Peyer's patch (tissue), 4 donors: ENCODE measurements at regions not wholly inside any gene's neighbourhood (a gene's known extent, or its start where the extent isn't known, plus 50 kb on each side); places are given as distances from the start of the nearest gene placed in this dataset.

Experiments used
- DNase-seq, 3 donors: peaks; one replicate each; pipeline ENCODE4 v3.0.0-alpha.2; 2017 to 2019
- H3K27ac ChIP-seq, 4 donors: fragments of 200-600 bp; sonication (generic); one replicate each; pipeline ENCODE4 v1.5.1; 2016 to 2019
- H3K27me3 ChIP-seq, 2 donors: fragments of 200-600 bp; sonication (generic); one replicate each; pipeline ENCODE4 v1.5.1; 2019
- H3K36me3 ChIP-seq, 3 donors: fragments of 200-600 bp; sonication (generic); one replicate each; pipeline ENCODE4 v1.5.1; 2016 to 2019
- H3K4me1 ChIP-seq, 4 donors: fragments of 200-600 bp; sonication (generic); one replicate each; pipeline ENCODE4 v1.5.1; 2016 to 2019
- H3K4me3 ChIP-seq, 4 donors: fragments of 200-600 bp; sonication (generic); 1 replicate in 3 of 4; 2 replicates in 1 of 4; pipeline ENCODE4 v1.5.1; 2016 to 2019; ENCODE audit warnings: mild to moderate bottlenecking in 1 of 4
- H3K9me3 ChIP-seq, 4 donors: fragments of 200-600 bp; sonication (generic); one replicate each; pipeline ENCODE4 v1.5.1; 2016 to 2019; ENCODE audit warnings: mild to moderate bottlenecking in 1 of 4
- CTCF ChIP-seq, 6 experiments: fragments of 450-650 bp in 4 of 6; fragments of 200-600 bp in 2 of 6; sonication (generic) in 1 of 6; IDR thresholded peaks; one replicate each; pipeline ENCODE4 v1.5.1; 2017 to 2019; ENCODE audit warnings: antibody characterized with exemption in 6 of 6, mild to moderate bottlenecking in 3 of 6, moderate library complexity in 1 of 6
- POLR2A ChIP-seq, 2 donors: fragments of 450-650 bp; IDR thresholded peaks; one replicate each; pipeline ENCODE4 v1.5.1; 2017; ENCODE audit warnings: antibody characterized with exemption in 2 of 2, mild to moderate bottlenecking in 2 of 2, moderate library complexity in 2 of 2

GRCh38 chr4:92182006-92182735 lies 121.6 kb upstream of the GRID2 start:
- H3K27ac ChIP-seq = no peak overlapping the region
- H3K27me3 ChIP-seq = no peaks in the 10 kb centered on the region
- H3K9me3 ChIP-seq = no peaks in the 10 kb centered on the region
- no peak for TF ChIP-seq CTCF (IDR thresholded peaks at IDR 0.05)
- TF ChIP-seq POLR2A (IDR thresholded peaks at IDR 0.05) = no peak
- H3K36me3 ChIP-seq = no peaks in the 10 kb centered on the region
- H3K4me1 ChIP-seq = no peaks in the 10 kb centered on the region
- no peak overlapping the region for H3K4me3 ChIP-seq
- DNase-seq = no peak

DNA sequence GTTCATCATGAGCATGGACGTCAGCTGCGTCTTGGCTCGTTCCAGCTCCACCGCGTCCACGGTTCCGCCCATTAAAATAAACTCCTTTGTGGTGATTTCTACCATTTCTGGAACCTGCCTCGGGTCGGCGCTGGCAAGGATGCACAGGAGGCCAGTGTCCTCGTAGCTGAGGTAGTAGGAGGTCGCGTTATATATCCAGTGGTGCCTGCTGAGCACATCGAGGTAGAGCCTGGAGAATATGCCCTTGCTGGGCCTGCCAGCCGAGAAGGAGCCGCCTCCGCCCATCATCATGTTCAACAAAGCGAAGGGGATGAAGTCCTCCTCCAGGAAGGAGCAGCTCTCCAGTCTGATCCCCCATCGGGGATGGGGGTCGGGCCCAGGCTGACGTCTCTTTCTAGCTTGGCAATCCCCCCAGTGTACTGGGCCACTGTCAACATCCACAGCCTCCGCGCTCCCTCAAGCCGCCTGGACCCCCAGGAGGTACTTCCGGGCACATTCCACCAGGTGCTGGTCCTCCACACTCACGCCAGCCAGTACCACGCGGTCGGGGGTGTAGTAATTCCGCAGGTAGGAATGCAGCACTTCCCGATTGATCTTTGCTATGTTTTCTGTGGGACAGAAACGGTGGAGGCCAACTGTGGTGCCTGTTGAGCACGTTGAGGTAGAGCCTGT lies 120.9 kb upstream of the GRID2 start:
- no peak for DNase-seq
- Histone ChIP-seq H3K27ac (no peak overlapping the region), H3K4me1 (no peaks in the 10 kb centered on the region), H3K36me3 (no peaks in the 10 kb centered on the region), H3K9me3 (no peaks in the 10 kb centered on the region), H3K4me3 (no peak overlapping the region), H3K27me3 (no peaks in the 10 kb centered on the region)
- TF ChIP-seq POLR2A (IDR thresholded peaks at IDR 0.05) = no peak
- no peak for TF ChIP-seq CTCF (IDR thresholded peaks at IDR 0.05)

DNA sequence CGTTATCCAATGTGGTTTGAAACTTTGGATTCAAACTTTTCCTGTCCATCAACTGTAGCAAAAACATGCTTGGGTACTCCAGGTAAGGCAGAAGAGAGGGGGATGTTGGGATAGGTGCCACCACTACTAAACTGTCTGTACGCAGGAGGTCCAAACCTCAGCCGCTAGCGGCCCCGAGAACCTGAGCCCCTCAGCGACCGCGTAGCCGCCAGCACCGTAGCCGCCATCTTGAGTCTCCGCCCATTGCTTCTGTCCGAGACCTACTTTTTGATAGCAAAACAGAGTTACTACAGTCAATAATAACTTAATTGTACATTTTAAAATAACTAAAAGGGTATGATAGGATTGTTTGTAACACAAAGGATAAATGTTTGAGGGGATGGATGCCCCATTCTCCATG lies 119.9 kb upstream of the GRID2 start:
- H3K27ac ChIP-seq = no peak overlapping the region
- no peaks in the 10 kb centered on the region for H3K36me3 ChIP-seq
- no peaks in the 10 kb centered on the region for H3K4me1 ChIP-seq
- no peaks in the 10 kb centered on the region for H3K27me3 ChIP-seq
- TF ChIP-seq POLR2A (IDR thresholded peaks at IDR 0.05) (no peak), CTCF (IDR thresholded peaks at IDR 0.05) (no peak)
- H3K4me3 ChIP-seq = no peak overlapping the region
- H3K9me3 ChIP-seq = no peaks in the 10 kb centered on the region
- no peak for DNase-seq

DNA sequence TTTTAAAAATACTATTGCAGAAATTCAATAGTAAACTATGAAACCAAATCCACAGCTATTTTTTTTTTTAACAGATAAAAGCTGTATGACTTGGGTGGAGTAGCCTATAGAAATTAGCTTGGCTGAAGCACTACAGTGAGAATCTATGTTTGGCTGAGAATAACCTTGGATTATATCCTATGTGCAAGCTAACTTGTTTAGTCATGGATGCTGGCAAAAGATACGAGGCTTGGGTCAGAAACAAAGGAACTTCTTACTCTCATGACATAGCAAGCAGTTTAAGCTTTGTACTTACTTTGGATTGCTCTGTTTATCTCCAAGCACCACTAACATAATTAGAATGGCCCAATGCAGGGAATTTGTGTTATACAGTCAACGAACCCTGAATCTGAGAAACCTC lies 119.2 kb upstream of the GRID2 start:
- no peaks in the 10 kb centered on the region for H3K27me3 ChIP-seq
- no peak for DNase-seq
- TF ChIP-seq POLR2A (IDR thresholded peaks at IDR 0.05) (no peak), CTCF (IDR thresholded peaks at IDR 0.05) (no peak)
- no peak overlapping the region for H3K4me3 ChIP-seq
- H3K36me3 ChIP-seq = no peaks in the 10 kb centered on the region
- no peaks in the 10 kb centered on the region for H3K9me3 ChIP-seq
- H3K4me1 ChIP-seq = no peaks in the 10 kb centered on the region
- no peak overlapping the region for H3K27ac ChIP-seq

DNA sequence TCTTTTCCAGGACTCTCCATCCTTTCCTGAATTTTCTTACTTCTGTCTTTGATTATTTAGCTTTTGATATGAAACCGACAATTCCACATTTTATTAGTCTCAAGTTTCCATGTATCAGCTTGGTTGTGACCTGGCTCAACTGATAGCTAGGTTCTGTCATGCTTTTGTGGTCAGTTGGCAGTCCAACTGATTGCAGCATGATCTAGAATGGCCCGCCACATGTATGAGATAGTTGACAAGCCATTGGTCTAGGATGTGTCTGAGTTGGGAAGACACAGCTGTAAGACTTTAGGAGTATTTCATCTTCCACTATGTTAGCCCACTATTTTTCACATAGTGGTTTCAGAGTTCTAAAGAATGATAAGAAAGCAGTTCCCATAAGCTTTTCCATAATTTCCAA lies 117.5 kb upstream of the GRID2 start:
- H3K36me3 ChIP-seq = no peaks in the 10 kb centered on the region
- TF ChIP-seq CTCF (IDR thresholded peaks at IDR 0.05) (no peak), POLR2A (IDR thresholded peaks at IDR 0.05) (no peak)
- H3K27me3 ChIP-seq = no peaks in the 10 kb centered on the region
- no peak overlapping the region for H3K4me3 ChIP-seq
- H3K27ac ChIP-seq = no peak overlapping the region
- no peak for DNase-seq
- H3K4me1 ChIP-seq = no peaks in the 10 kb centered on the region
- H3K9me3 ChIP-seq = no peaks in the 10 kb centered on the region
